Esophagus muscularis mucosa (tissue), 3 donors: ENCODE measurements at regions not wholly inside any gene's neighbourhood (a gene's known extent, or its start where the extent isn't known, plus 50 kb on each side); places are given as distances from the start of the nearest gene placed in this dataset.
"Not testable (repeated sequence)": the region's sequence is repeated elsewhere in the genome, so short reads cannot be mapped to it uniquely, and the experiment has no call there.

ENCODE experiments used
- POLR2A ChIP-seq: fragments of 450-650 bp; IDR thresholded peaks from one replicate; pipeline ENCODE4 v1.6.1; 2017; ENCODE audit warnings: antibody characterized with exemption, moderate library complexity, mild to moderate bottlenecking, low read depth
- POLR2AphosphoS5 ChIP-seq, 2 donors: sonication (generic); formaldehyde crosslinking; IDR thresholded peaks; one replicate each; pipeline ENCODE4 v1.6.1; 2017; ENCODE audit warnings: antibody characterized with exemption in 2 of 2
- TF ChIP-seq, protein P1 (sequence below), 3 experiments: fragments of 200-600 bp in 2 of 3; fragments of 450-650 bp in 1 of 3; sonication (generic) in 2 of 3; IDR thresholded peaks; one replicate each; pipeline ENCODE4 v1.5.1; 2017 to 2019; ENCODE audit warnings: antibody characterized with exemption in 3 of 3, mild to moderate bottlenecking in 2 of 3, moderate library complexity in 1 of 3

DNA sequence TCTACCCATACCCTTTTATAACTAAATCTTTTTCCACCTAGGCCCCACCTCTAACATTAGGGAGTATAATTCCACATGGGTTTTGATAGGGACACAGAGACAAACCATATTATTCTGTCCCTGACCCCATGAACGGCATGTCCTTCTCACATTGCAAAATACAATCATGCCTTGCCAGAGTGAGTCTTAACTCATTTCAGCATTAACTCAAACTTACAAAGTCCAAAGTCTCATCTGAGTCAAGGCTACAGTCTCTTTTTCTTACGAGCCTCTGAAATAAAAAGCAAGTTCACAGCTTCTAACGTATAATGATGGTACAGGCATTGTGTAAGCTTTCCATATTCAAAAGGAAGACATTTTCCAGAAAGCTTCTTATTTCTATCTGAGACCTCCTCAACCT is 86.1 kb upstream of the TEKT4 start:
- TF ChIP-seq, protein P1, sequence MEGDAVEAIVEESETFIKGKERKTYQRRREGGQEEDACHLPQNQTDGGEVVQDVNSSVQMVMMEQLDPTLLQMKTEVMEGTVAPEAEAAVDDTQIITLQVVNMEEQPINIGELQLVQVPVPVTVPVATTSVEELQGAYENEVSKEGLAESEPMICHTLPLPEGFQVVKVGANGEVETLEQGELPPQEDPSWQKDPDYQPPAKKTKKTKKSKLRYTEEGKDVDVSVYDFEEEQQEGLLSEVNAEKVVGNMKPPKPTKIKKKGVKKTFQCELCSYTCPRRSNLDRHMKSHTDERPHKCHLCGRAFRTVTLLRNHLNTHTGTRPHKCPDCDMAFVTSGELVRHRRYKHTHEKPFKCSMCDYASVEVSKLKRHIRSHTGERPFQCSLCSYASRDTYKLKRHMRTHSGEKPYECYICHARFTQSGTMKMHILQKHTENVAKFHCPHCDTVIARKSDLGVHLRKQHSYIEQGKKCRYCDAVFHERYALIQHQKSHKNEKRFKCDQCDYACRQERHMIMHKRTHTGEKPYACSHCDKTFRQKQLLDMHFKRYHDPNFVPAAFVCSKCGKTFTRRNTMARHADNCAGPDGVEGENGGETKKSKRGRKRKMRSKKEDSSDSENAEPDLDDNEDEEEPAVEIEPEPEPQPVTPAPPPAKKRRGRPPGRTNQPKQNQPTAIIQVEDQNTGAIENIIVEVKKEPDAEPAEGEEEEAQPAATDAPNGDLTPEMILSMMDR (IDR thresholded peaks at IDR 0.05), result not testable (repeated sequence)
- TF ChIP-seq POLR2A; POLR2AphosphoS5 (IDR thresholded peaks at IDR 0.05): not testable (repeated sequence)
